Naive thymus-derived CD4-positive, alpha-beta T cell (primary cell): ENCODE measurements at regions not wholly inside any gene's neighbourhood (a gene's known extent, or its start where the extent isn't known, plus 50 kb on each side); places are given as distances from the start of the nearest gene placed in this dataset.

Experiments
- ATAC-seq: fragments of 150-1000 bp; cut with Tn5 transposase; 2 replicates; pipeline ENCODE4 v1.10.0; 2021; ENCODE audit warnings: mild to moderate bottlenecking, moderate library complexity
- CTCF ChIA-PET: fragments of 350-600 bp; sonication (Branson Sonifier 250); formaldehyde crosslinking; loops from one replicate; lab custom pipeline; 2021; ENCODE audit warnings: antibody characterized with exemption; lab: Charles Lee
- POLR2A ChIA-PET: fragments of 350-600 bp; sonication (Branson Sonifier 250); formaldehyde crosslinking; loops from one replicate; lab custom pipeline; 2021; ENCODE audit warnings: antibody characterized with exemption, inconsistent platforms; lab: Charles Lee
- DNase-seq, 9 donors: peaks; one replicate each; pipeline versions ENCODE4 v3.0.0 to v3.0.0-alpha.2; 2020 to 2022; ENCODE audit warnings: mixed read lengths in 1 of 9
- H3K27ac ChIP-seq: one replicate; pipeline ENCODE4 v1.7.0; 2013; ENCODE audit warnings: mild to moderate bottlenecking, low read depth, low read length, moderate library complexity
- H3K27me3 ChIP-seq, 2 donors: one replicate each; pipeline ENCODE4 v1.7.0; 2013; ENCODE audit warnings: low read length in 2 of 2, mild to moderate bottlenecking in 2 of 2, moderate library complexity in 2 of 2; ENCODE audit not compliant: control insufficient read depth in 2 of 2, insufficient read depth in 2 of 2
- H3K36me3 ChIP-seq, 3 experiments: 1 replicate in 2 of 3; 2 replicates in 1 of 3; pipeline ENCODE4 v1.7.0; 2013; ENCODE audit warnings: low read length in 3 of 3, mild to moderate bottlenecking in 3 of 3, moderate library complexity in 1 of 3; ENCODE audit not compliant: insufficient read depth in 3 of 3, control insufficient read depth in 2 of 3
- H3K4me1 ChIP-seq, 2 donors: one replicate each; pipeline ENCODE4 v1.7.0; 2013; ENCODE audit warnings: low read length in 2 of 2, mild to moderate bottlenecking in 2 of 2, moderate library complexity in 1 of 2; ENCODE audit not compliant: control insufficient read depth in 2 of 2, insufficient read depth in 2 of 2
- H3K4me3 ChIP-seq: 2 replicates; pipeline ENCODE4 v1.7.0; 2013; ENCODE audit warnings: mild to moderate bottlenecking, low read length
- H3K9me3 ChIP-seq, 3 experiments: 1 replicate in 2 of 3; 2 replicates in 1 of 3; pipeline ENCODE4 v1.7.0; 2013; ENCODE audit warnings: low read length in 3 of 3; ENCODE audit not compliant: control insufficient read depth in 2 of 3
- H3K27ac Mint-ChIP-seq, 9 donors: one replicate each; pipeline ENCODE4 v1.8.0; 2020 to 2022; ENCODE audit warnings: mixed read lengths in 9 of 9, mild to moderate bottlenecking in 8 of 9, moderate library complexity in 5 of 9, inconsistent platforms in 2 of 9
- H3K27me3 Mint-ChIP-seq, 5 donors: one replicate each; pipeline ENCODE4 v1.8.0; 2021 to 2022; ENCODE audit warnings: mixed read lengths in 5 of 5, mild to moderate bottlenecking in 1 of 5
- H3K36me3 Mint-ChIP-seq, 5 donors: one replicate each; pipeline ENCODE4 v1.8.0; 2020 to 2022; ENCODE audit warnings: mixed read lengths in 5 of 5, mild to moderate bottlenecking in 3 of 5, inconsistent platforms in 1 of 5
- H3K4me1 Mint-ChIP-seq, 7 donors: one replicate each; pipeline ENCODE4 v1.8.0; 2020 to 2022; ENCODE audit warnings: mixed read lengths in 7 of 7, mild to moderate bottlenecking in 3 of 7, inconsistent platforms in 1 of 7
- H3K4me3 Mint-ChIP-seq, 10 donors: one replicate each; pipeline ENCODE4 v1.8.0; 2020 to 2022; ENCODE audit warnings: mild to moderate bottlenecking in 10 of 10, mixed read lengths in 10 of 10, moderate library complexity in 6 of 10, inconsistent platforms in 2 of 10
- H3K9me3 Mint-ChIP-seq, 11 donors: one replicate each; pipeline ENCODE4 v1.8.0; 2020 to 2022; ENCODE audit warnings: mixed read lengths in 11 of 11, mild to moderate bottlenecking in 4 of 11, inconsistent platforms in 1 of 11, moderate library complexity in 1 of 11
- intact Hi-C, 2 donors: fragments of 100-400 bp; cut with micrococcal nuclease; formaldehyde crosslinking; loops; one replicate each; pipeline ENCODE4 v1.15.1; 2023

- Mint-ChIP-seq H3K27me3 (no peaks in the 10 kb centered on the region), H3K4me1 (no peaks in the 10 kb centered on the region), H3K9me3 (no peaks in the 10 kb centered on the region), H3K27ac (no peak overlapping the region), H3K4me3 (no peak overlapping the region), H3K36me3 (no peaks in the 10 kb centered on the region)
- no peak for DNase-seq
- Histone ChIP-seq H3K4me3 (no peak overlapping the region), H3K27ac (no peak overlapping the region), H3K4me1 (no peaks in the 10 kb centered on the region), H3K27me3 (no peaks in the 10 kb centered on the region), H3K9me3 (no peaks in the 10 kb centered on the region), H3K36me3 (no peaks in the 10 kb centered on the region)
- intact Hi-C loops = no loop called here
- no peak for ATAC-seq
- POLR2A ChIA-PET = no interaction called here
- CTCF ChIA-PET = no interaction called here
Observed at GRCh38 chr6:56378507-56378906, 131.1 kb upstream of the COL21A1 start.

DNA sequence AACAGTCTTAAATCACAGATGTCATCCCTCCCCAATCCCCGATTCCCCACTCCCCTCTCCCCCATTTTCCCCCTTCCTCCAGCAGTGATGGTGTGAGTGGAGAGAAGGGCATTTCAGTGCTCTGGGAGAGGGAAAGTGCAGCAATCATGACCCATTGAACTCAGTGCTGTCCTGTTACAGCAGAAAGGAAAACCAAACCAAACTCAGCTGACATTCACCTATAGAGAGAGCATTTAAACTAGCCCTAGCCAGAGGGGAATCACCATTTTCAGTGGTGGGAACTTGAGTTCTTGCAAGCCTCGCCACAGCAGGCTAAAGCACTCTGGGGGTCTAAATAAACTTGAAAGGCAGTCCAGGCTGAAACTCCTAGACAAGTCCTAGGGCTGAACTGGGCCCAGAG is 129.9 kb upstream of the COL21A1 start:
- Mint-ChIP-seq H3K9me3 (no peaks in the 10 kb centered on the region), H3K36me3 (no peaks in the 10 kb centered on the region), H3K4me1 (no peaks in the 10 kb centered on the region), H3K27ac (no peak overlapping the region), H3K27me3 (no peaks in the 10 kb centered on the region), H3K4me3 (no peak overlapping the region)
- H3K27ac ChIP-seq = no peak overlapping the region
- H3K36me3 ChIP-seq = no peaks in the 10 kb centered on the region
- POLR2A ChIA-PET = no interaction called here
- H3K9me3 ChIP-seq = no peaks in the 10 kb centered on the region
- H3K27me3 ChIP-seq = no peaks in the 10 kb centered on the region
- H3K4me1 ChIP-seq = no peaks in the 10 kb centered on the region
- intact Hi-C loops = no loop called here
- ATAC-seq (no peak), DNase-seq (no peak)
- CTCF ChIA-PET = no interaction called here
- no peak overlapping the region for H3K4me3 ChIP-seq

DNA sequence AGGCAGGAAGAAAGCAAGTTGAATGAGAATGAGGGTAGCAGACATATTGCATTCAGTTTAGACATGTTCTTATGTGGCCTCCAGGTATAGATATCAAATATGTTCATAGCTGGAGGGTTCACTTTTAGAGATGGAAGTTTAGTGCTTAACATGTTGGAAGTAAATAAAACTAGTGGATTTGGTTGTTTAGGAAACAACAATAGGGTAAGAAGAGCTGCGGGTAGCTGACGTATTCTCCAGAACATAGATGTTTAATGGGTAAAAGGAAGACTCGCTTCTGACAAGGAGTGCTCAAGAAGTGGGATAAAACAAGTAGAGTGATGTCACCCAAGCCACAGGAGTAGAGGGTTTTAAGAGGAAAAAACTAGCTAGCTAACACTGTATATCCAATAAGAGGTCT is 128.4 kb upstream of the COL21A1 start:
- Histone ChIP-seq H3K9me3 (no peaks in the 10 kb centered on the region), H3K27me3 (no peaks in the 10 kb centered on the region), H3K27ac (no peak overlapping the region), H3K36me3 (no peaks in the 10 kb centered on the region), H3K4me3 (no peak overlapping the region), H3K4me1 (no peaks in the 10 kb centered on the region)
- H3K36me3 Mint-ChIP-seq = no peaks in the 10 kb centered on the region
- intact Hi-C loops = no loop called here
- H3K4me3 Mint-ChIP-seq = no peak overlapping the region
- H3K27ac Mint-ChIP-seq = no peak overlapping the region
- H3K9me3 Mint-ChIP-seq = no peaks in the 10 kb centered on the region
- DNase-seq = no peak
- no peaks in the 10 kb centered on the region for H3K27me3 Mint-ChIP-seq
- ATAC-seq = no peak
- ChIA-PET CTCF (no interaction called here), POLR2A (no interaction called here)
- H3K4me1 Mint-ChIP-seq = peaks cover 0 to 4% (median 3%) of the 10 kb centered on the region in 7 donors

GRCh38 chr6:56374841-56375369 is 127.5 kb upstream of the COL21A1 start:
- Histone ChIP-seq H3K4me3 (no peak overlapping the region), H3K9me3 (no peaks in the 10 kb centered on the region), H3K27me3 (no peaks in the 10 kb centered on the region), H3K36me3 (no peaks in the 10 kb centered on the region), H3K27ac (no peak overlapping the region), H3K4me1 (no peaks in the 10 kb centered on the region)
- H3K27me3 Mint-ChIP-seq = no peaks in the 10 kb centered on the region
- POLR2A ChIA-PET = no interaction called here
- no peak for ATAC-seq
- CTCF ChIA-PET = no interaction called here
- no peak for DNase-seq
- H3K9me3 Mint-ChIP-seq = no peaks in the 10 kb centered on the region
- no peak overlapping the region for H3K4me3 Mint-ChIP-seq
- intact Hi-C loops = no loop called here
- H3K36me3 Mint-ChIP-seq = no peaks in the 10 kb centered on the region
- H3K4me1 Mint-ChIP-seq = peaks cover 0 to 10% (median 8%) of the 10 kb centered on the region in 7 donors
- no peak overlapping the region for H3K27ac Mint-ChIP-seq

GRCh38 chr6:56372406-56372995 is 125.1 kb upstream of the COL21A1 start:
- Mint-ChIP-seq H3K27me3 (no peaks in the 10 kb centered on the region), H3K9me3 (no peaks in the 10 kb centered on the region), H3K4me3 (no peak overlapping the region), H3K36me3 (no peaks in the 10 kb centered on the region), H3K4me1 (peaks cover 0 to 10% (median 8%) of the 10 kb centered on the region in 7 donors), H3K27ac (no peak overlapping the region)
- H3K9me3 ChIP-seq = no peaks in the 10 kb centered on the region
- intact Hi-C loops = no loop called here
- no peak overlapping the region for H3K4me3 ChIP-seq
- no peaks in the 10 kb centered on the region for H3K27me3 ChIP-seq
- ChIA-PET CTCF (interaction anchor here (0.6 kb wide), 1 partner anchor 199 kb away, joined by 3 read pairs; no protein-coding TSS in a partner anchor), POLR2A (no interaction called here)
- DNase-seq (no peak), ATAC-seq (no peak)
- H3K27ac ChIP-seq = no peak overlapping the region
- no peaks in the 10 kb centered on the region for H3K4me1 ChIP-seq
- H3K36me3 ChIP-seq = no peaks in the 10 kb centered on the region

GRCh38 chr6:56370561-56371211 is 123.3 kb upstream of the COL21A1 start:
- CTCF ChIA-PET = interaction anchor here (1.1 kb wide), 1 partner anchor 14 kb away, joined by 7 read pairs; no protein-coding TSS in a partner anchor
- no peaks in the 10 kb centered on the region for H3K4me1 ChIP-seq
- H3K9me3 ChIP-seq = no peaks in the 10 kb centered on the region
- Mint-ChIP-seq H3K36me3 (no peaks in the 10 kb centered on the region), H3K27me3 (no peaks in the 10 kb centered on the region), H3K4me1 (peaks cover 0 to 10% (median 8%) of the 10 kb centered on the region in 7 donors), H3K9me3 (no peaks in the 10 kb centered on the region), H3K27ac (no peak overlapping the region), H3K4me3 (no peak overlapping the region)
- no peak overlapping the region for H3K27ac ChIP-seq
- H3K36me3 ChIP-seq = no peaks in the 10 kb centered on the region
- intact Hi-C loops = no loop called here
- POLR2A ChIA-PET = no interaction called here
- H3K4me3 ChIP-seq = no peak overlapping the region
- DNase-seq (peak in 3 of 9 donors; percentile 5 to 19 (median 13)), ATAC-seq (peak; percentile 50)
- no peaks in the 10 kb centered on the region for H3K27me3 ChIP-seq

DNA sequence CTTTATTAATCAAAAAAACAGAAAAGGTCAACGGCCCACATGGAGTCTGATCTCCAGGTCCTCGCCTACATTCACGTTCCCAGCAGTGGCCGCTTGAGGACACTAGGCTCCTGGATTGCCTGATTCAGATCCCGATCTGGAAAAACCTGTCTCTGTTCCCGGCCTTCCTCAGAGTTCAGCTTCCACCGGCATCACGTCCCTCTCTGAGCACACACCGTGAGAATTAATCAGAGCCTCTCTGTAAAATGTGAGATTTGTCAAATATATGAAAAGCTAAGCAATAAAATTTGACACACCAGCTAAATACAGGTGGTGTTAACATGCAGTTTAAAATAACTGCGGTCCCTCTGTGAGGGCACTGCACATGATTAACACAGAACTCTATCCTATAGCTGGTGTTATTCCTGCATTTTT is 122.8 kb upstream of the COL21A1 start:
- H3K36me3 Mint-ChIP-seq = no peaks in the 10 kb centered on the region

More for the DNA sequence above, 122.8 kb upstream of the COL21A1 start:
- Histone ChIP-seq H3K4me1 (no peaks in the 10 kb centered on the region), H3K9me3 (no peaks in the 10 kb centered on the region), H3K4me3 (no peak overlapping the region), H3K27me3 (no peaks in the 10 kb centered on the region), H3K27ac (no peak overlapping the region), H3K36me3 (no peaks in the 10 kb centered on the region)
- intact Hi-C loops = no loop called here
- ATAC-seq = no peak
- H3K27me3 Mint-ChIP-seq = no peaks in the 10 kb centered on the region
- no peak for DNase-seq
- ChIA-PET POLR2A (no interaction called here), CTCF (no interaction called here)
- H3K9me3 Mint-ChIP-seq = no peaks in the 10 kb centered on the region
- H3K4me3 Mint-ChIP-seq = no peak overlapping the region
- H3K27ac Mint-ChIP-seq = no peak overlapping the region
- peaks cover 0 to 10% (median 8%) of the 10 kb centered on the region in 7 donors for H3K4me1 Mint-ChIP-seq
